ENCODE measurements at regions not wholly inside any gene's neighbourhood (a gene's known extent, or its start where the extent isn't known, plus 50 kb on each side); places are given as distances from the start of the nearest gene placed in this dataset.

GRCh38 chr5:169408171-169408570 lies 107.2 kb upstream of the SLIT3 start:
- CTCF ChIA-PET, result no interaction called here
- no peak overlapping the region for H3K27ac Mint-ChIP-seq (ENCODE audit: unreplicated experiment)
- no peaks in the 10 kb centered on the region for H3K36me3 Mint-ChIP-seq (ENCODE audit: insufficient read depth, unreplicated experiment)
- no TSS peak for BruUV-seq (replicated peaks)
- no peaks in the 10 kb centered on the region for H3K27me3 Mint-ChIP-seq (ENCODE audit: unreplicated experiment)
- no peak for TF ChIP-seq CTCF (IDR thresholded peaks at IDR 0.05; ENCODE audit: unreplicated experiment)
- DNase-seq, result no peak
- no peaks in the 10 kb centered on the region for H3K4me1 Mint-ChIP-seq (ENCODE audit: low read depth, unreplicated experiment)
- peaks cover 10% of the 10 kb centered on the region for H3K9me3 Mint-ChIP-seq (ENCODE audit: low read depth, unreplicated experiment)
- no peak overlapping the region for H3K4me3 Mint-ChIP-seq (ENCODE audit: low read depth, unreplicated experiment)
- intact Hi-C loops (cut with micrococcal nuclease; ENCODE audit: unreplicated experiment), result no loop called here

GRCh38 chr5:169404223-169404622 lies 103.3 kb upstream of the SLIT3 start:
- H3K36me3 Mint-ChIP-seq (ENCODE audit: insufficient read depth, unreplicated experiment), result no peaks in the 10 kb centered on the region
- no peaks in the 10 kb centered on the region for H3K27me3 Mint-ChIP-seq (ENCODE audit: unreplicated experiment)
- intact Hi-C loops (cut with micrococcal nuclease; ENCODE audit: unreplicated experiment), result no loop called here
- no peak for DNase-seq
- TF ChIP-seq CTCF (IDR thresholded peaks at IDR 0.05; ENCODE audit: unreplicated experiment), result no peak
- no TSS peak for BruUV-seq (replicated peaks)
- no peaks in the 10 kb centered on the region for H3K4me1 Mint-ChIP-seq (ENCODE audit: low read depth, unreplicated experiment)
- CTCF ChIA-PET, result no interaction called here
- peaks cover 5% of the 10 kb centered on the region for H3K9me3 Mint-ChIP-seq (ENCODE audit: low read depth, unreplicated experiment)
- no peak overlapping the region for H3K27ac Mint-ChIP-seq (ENCODE audit: unreplicated experiment)
- no peak overlapping the region for H3K4me3 Mint-ChIP-seq (ENCODE audit: low read depth, unreplicated experiment)

DNA sequence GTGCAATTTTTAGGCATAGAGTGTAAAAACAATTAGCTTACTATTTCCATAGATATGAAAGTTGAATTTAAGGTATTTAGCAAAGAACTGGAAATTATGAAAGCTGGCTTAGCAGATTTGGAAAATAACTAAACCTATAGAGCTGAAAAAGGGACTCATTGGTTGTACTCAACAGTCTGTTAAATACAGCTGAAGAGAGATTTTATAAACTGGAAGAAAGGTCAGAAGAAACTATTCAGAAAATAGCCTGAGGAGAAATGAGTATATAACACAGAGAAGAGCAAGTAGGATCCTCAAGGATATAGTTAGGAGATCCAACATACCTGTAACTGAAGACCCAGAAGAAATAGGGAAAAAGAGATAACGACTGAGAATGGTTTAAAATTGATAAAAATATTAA lies 97.6 kb upstream of the SLIT3 start:
- no peak overlapping the region for H3K4me3 Mint-ChIP-seq (ENCODE audit: low read depth, unreplicated experiment)
- no TSS peak for BruUV-seq (replicated peaks)
- intact Hi-C loops (cut with micrococcal nuclease; ENCODE audit: unreplicated experiment), result no loop called here
- no peak for DNase-seq
- no peaks in the 10 kb centered on the region for H3K27me3 Mint-ChIP-seq (ENCODE audit: unreplicated experiment)
- no peak overlapping the region for H3K27ac Mint-ChIP-seq (ENCODE audit: unreplicated experiment)
- CTCF ChIA-PET, result no interaction called here
- TF ChIP-seq CTCF (IDR thresholded peaks at IDR 0.05; ENCODE audit: unreplicated experiment), result no peak
- no peaks in the 10 kb centered on the region for H3K36me3 Mint-ChIP-seq (ENCODE audit: insufficient read depth, unreplicated experiment)
- H3K4me1 Mint-ChIP-seq (ENCODE audit: low read depth, unreplicated experiment), result no peaks in the 10 kb centered on the region
- H3K9me3 Mint-ChIP-seq (ENCODE audit: low read depth, unreplicated experiment), result peaks cover 6% of the 10 kb centered on the region

DNA sequence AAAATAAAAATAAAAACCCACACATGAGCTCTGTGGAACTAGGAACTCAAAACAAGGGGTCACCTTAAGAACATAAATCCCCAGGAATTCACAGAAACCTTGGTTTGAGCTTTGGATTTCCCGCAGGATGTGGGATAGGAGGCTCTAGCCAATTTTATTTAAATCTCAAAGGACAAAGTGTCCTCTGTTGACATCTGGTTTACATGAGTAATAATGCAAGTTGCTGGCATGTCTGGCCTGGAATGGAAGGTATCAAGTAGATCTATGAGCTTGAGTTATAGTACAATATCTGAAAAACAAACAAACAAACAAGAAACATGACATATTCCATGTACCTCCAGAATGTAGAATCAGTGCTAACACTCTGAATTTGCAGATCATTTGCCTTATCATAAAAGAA lies 94.2 kb upstream of the SLIT3 start:
- Mint-ChIP-seq H3K4me1 (ENCODE audit: low read depth, unreplicated experiment) (no peaks in the 10 kb centered on the region), H3K27ac (ENCODE audit: unreplicated experiment) (no peak overlapping the region), H3K36me3 (ENCODE audit: insufficient read depth, unreplicated experiment) (no peaks in the 10 kb centered on the region), H3K4me3 (ENCODE audit: low read depth, unreplicated experiment) (no peak overlapping the region), H3K9me3 (ENCODE audit: low read depth, unreplicated experiment) (peaks cover 12% of the 10 kb centered on the region), H3K27me3 (ENCODE audit: unreplicated experiment) (no peaks in the 10 kb centered on the region)
- CTCF ChIA-PET, result interaction anchor here (0.6 kb wide), 1 partner anchor 10 kb away, joined by 4 read pairs; no protein-coding TSS in a partner anchor
- BruUV-seq (replicated peaks), result no TSS peak
- intact Hi-C loops (cut with micrococcal nuclease; ENCODE audit: unreplicated experiment), result no loop called here
- TF ChIP-seq CTCF (IDR thresholded peaks at IDR 0.05; ENCODE audit: unreplicated experiment), result no peak
- no peak for DNase-seq

Data from Calu3 (cell line).